GM21423 (cell line): ENCODE measurements at regions not wholly inside any gene's neighbourhood (a gene's known extent, or its start where the extent isn't known, plus 50 kb on each side); places are given as distances from the start of the nearest gene placed in this dataset.

Experiments used
- ATAC-seq: cut with Tn5 transposase; IDR thresholded peaks from one replicate; pipeline ENCODE4 v1.9.1; 2021; ENCODE audit warnings: mild to moderate bottlenecking, moderate library complexity; ENCODE audit not compliant: unreplicated experiment

DNA sequence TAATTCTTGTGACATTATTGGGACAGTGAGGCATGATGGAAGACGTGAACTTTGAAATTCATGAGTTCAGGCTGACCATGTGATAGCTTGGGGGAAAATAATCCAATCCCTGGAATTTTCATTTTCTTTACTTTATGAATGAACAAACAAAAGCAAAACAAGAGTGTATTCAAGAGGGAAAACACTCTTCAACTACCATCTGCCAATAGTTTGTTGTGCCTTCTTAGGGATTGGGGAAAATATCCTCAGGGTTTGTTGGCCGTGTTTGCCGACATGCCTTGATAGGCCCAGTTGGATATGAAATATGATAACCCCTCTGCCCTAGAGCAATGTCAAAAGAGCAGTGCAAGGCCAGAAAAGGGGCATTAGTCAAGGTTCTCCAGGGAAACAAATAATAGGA, 80.8 kb upstream of the CLNK start:
- no peak for ATAC-seq

GRCh38 chr4:10762561-10762960, 78.0 kb upstream of the CLNK start:
- no peak for ATAC-seq

DNA sequence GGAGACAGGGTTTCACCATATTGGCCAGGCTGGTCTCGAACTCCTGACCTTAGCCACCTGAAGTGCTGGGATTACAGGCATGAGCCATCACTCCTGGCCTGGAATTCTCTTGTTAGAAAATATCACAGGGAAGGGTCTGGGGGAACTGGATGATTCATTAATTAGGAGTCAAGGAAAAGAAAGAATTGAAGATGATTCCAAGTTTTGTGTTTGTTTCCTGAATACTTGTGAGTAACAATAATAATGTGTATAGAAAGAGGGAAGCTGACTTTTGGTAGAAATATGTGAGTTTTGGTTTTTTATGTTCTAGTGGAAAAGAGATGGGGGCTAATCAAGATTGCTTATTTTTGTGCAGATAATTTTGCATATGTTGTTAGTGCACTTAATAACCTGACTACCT, 77.3 kb upstream of the CLNK start:
- no peak for ATAC-seq

GRCh38 chr4:10760086-10760485, 75.5 kb upstream of the CLNK start:
- ATAC-seq, result no peak

GRCh38 chr4:10758906-10759305, 74.3 kb upstream of the CLNK start:
- ATAC-seq, result no peak

- ATAC-seq, result no peak
Measured at GRCh38 chr4:10753856-10754402, 69.4 kb upstream of the CLNK start.

GRCh38 chr4:10753336-10753735, 68.8 kb upstream of the CLNK start:
- ATAC-seq, result no peak

DNA sequence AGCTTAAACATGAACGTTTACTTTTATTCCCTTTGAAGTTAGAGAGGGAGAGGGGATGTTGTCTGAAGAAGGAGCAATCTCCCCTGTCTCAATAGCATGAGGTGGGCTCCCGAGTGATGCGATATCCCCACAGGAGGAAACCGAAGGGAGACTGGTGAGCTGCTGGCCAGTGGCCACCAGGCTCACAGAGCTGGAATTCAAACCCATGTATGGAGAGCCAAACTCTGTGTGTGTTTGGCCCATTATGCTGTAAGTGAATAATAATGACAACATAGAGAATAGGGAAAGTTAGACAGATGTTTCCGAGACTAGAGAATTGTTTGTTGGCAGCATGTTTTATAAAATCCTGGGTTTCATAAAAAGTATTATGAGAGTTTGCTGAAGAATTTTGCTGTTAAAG, 66.1 kb upstream of the CLNK start:
- no peak for ATAC-seq

DNA sequence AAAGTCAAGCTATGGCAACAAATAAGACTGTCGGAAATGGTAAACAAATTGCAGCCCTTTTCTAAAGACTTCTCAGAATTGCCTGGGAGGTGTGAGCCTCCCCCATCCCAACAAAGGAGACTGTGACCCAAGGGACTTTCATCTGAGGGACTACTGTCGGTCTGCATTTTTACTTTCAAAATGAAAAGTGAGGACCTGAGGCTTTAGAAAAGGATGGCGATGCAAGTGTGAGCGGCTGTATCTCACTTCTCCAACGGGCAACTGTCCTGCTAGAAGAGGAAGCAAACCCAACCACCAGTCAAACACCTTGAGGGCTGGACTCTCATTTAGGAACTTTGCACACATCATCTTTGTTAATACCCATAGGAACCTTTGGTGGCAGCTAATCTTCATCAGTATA, 62.6 kb upstream of the CLNK start:
- peak; percentile 59 for ATAC-seq

GRCh38 chr4:10746371-10747171, 62.0 kb upstream of the CLNK start:
- ATAC-seq, result no peak

- peak; percentile 59 for ATAC-seq
Measured at GRCh38 chr4:10743357-10743756, 58.8 kb upstream of the CLNK start.

- ATAC-seq, result peak; percentile 33
Measured at GRCh38 chr4:10741961-10742699, 57.6 kb upstream of the CLNK start.

DNA sequence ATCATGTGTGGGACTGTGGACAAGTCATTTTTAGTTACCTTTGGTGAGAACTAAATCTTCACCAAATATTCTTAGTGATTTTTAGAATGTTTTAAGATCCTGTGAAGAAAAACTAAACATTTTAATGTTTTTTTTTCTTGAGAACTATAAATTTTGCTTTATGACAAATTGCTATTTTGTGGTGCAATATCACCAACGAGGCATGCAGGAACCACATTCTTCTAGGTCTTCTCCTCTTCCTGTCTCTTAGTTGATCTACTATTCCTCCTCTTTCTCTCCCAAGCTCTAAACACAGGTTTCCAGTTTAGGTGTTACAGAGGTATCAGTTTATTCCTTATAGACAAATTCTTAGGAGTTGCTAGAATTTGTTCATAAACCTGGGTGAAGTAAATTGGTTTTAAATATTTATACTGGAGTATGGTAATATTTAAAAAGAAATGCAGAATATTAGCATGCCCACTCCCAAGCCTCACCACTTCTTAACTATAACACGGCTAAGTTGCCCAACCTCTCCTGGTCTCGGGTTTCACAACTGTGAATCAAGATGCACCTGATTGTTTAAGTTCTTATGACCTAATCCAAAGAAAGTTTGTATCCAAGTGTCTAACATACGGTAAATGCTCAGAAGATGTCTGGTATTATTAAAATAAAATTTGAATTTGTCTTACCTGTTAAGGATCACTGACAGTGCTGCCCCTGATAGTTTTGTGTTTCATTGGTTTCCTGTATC, 56.5 kb upstream of the CLNK start:
- no peak for ATAC-seq

DNA sequence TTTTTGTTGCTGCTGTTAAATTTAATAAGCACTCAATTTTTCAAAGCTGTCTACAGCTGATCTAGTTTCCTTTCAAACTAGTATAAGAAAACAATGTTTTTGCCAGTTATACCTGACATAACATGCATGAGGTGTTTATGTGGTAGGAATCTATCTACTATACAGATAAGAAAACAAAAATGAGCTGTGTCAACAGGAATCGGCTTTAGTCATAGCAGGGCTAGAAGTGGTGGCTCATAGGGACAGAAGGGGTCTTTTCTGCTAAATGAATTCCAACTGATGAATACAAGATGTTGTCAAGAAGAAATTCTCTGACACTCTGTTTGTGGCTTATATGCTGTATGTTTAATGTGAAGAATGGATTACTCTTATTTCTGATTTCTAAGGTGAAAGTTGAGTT, 55.7 kb upstream of the CLNK start:
- ATAC-seq, result no peak

DNA sequence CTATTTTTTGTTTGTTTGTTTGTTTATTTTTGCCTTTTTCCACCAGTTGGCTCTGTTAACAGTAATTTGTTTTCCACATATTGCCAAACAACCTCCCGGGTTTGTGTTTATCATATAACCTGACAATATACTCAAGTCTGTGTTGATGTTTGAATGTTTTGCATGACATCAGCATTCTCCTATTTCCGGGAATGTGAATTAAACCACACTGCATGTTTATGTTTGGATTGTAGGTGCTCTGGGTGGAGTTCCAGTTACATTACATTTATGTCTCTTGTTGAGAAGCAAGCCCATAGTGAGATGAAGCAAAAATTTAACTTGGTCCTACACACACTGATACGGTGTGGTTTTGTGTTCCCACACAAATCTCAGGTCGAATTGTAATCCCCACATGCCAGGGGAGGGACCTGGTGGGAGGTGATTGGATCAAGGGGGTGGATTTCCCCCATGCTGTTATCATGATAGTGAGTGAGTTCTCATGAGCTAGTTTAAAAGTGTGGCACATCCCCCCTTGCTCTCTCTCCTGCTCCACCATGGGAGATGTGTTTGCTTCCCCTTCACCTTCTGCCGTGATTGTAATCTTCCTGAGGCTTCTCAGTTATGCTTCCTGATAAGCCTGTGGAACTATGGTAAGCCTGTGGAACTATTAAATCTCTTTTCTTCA, 54.4 kb upstream of the CLNK start:
- ATAC-seq, result no peak

- no peak for ATAC-seq
Measured at GRCh38 chr4:10737337-10737736, 52.8 kb upstream of the CLNK start.

DNA sequence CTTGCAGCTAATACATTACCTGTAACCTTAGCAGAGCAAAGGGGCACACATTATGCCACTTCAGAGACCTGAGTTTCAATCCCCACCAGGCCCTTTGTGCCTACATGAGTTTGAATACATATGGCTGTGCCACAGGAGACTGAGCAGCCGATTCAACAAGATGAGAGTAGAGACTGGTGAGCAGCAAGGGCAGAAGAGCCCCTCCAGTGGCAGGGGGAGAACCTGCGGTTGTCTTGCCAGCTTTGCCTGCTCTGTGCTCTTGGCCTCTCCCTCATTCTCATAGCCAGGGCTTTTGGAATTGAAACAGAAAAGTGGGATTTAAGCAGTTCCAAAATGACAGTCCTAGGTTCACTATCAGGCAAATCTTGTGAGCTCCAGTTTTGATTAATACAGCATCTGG, 52.3 kb upstream of the CLNK start:
- no peak for ATAC-seq

DNA sequence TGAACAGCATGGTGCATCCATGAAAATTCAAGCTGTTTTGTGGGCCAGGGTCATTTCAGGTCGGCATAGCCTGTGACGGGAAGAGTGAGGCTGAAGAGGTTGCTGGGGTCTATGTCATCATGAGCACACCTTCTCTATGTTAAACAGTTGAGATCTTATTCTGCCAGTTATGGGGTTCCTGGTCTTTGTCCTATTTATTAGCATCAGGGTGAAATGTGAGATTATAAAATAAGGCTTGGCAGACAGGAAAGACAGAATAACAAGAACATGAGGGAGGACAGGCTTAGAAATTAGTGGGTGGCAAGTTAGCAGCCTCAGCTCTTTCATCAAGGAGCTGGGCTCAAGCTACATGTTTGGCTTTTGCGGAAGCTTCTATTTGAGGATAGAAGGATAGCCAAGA, 51.7 kb upstream of the CLNK start:
- ATAC-seq, result no peak

- no peak for ATAC-seq
Measured at GRCh38 chr4:10734697-10735096, 50.1 kb upstream of the CLNK start.
